ENCODE measurements at regions not wholly inside any gene's neighbourhood (a gene's known extent, or its start where the extent isn't known, plus 50 kb on each side); places are given as distances from the start of the nearest gene placed in this dataset.
"Not testable (repeated sequence)": the region's sequence is repeated elsewhere in the genome, so short reads cannot be mapped to it uniquely, and the experiment has no call there.

DNA sequence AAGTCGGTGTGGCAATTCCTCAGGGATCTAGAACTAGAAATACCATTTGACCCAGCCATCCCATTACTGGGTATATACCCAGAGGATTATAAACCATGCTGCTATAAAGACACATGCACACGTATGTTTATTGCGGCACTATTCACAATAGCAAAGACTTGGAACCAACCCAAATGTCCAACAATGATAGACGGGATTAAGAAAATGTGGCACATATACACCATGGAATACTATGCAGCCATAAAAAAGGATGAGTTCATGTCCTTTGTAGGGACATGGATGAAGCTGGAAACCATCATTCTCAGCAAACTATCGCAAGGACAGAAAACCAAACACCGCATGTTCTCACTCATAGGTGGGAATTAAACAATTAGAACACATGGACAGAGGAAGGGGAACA, 80.6 kb upstream of the ST3GAL5 start:
- DNase-seq (ENCODE audit: low spot score in 2 of 2); H3K4me1 ChIP-seq; H3K9me3 ChIP-seq; H3K36me3 ChIP-seq; H3K27me3 ChIP-seq; H3K27ac ChIP-seq; H3K4me3 ChIP-seq: not testable (repeated sequence)
- 94% methylated on average over 2 of the region's 6 CpGs for WGBS

DNA sequence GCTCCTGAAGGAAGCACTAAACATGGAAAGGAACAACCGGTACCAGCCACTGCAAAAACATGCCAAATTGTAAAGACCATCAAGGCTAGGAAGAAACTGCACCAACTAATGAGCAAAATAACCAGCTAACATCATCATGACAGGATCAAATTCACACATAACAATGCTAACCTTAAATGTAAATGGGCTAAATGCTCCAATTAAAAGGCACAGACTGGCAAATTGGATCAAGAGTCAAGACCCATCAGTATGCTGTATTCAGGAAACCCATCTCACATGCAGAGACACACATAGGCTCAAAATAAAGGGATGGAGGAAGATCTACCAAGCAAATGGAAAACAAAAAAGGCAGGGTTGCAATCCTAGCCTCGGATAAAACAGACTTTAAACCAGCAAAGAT, 77.0 kb upstream of the ST3GAL5 start:
- not testable (repeated sequence) for H3K27ac ChIP-seq; DNase-seq (ENCODE audit: low spot score in 2 of 2); H3K4me1 ChIP-seq; H3K27me3 ChIP-seq; H3K4me3 ChIP-seq; H3K36me3 ChIP-seq; H3K9me3 ChIP-seq
- WGBS: 92% methylated on average over 2 of the region's 2 CpGs

DNA sequence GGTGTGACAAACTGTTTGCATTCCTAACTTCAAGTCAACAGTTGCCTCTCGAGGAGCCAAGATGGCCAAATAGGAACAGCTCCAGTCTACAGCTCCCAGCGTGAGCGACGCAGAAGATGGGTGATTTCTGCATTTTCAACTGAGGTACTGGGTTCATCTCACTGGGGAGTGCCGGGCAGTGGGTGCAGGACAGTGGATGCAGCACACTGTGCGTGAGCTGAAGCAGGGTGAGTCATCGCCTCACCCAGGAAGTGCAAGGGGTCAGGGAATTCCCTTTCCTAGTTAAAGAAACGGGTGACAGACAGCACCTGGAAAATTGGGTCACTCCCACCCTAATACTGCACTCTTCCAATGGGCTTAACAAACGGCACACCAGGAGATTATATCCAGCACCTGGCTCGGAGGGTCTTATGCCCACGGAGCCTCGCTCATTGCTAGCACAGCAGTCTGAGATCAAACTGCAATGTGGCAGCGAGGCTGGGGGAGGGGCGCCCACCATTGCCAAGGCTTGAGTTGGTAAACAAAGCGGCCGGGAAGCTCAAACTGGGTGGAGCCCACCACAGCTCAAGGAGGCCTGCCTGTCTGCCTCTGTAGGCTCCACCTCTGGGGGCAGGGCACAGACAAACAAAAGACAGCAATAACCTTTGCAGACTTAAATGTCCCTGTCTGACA, 75.1 kb upstream of the ST3GAL5 start:
- WGBS: 92% methylated on average over 15 of the region's 16 CpGs
- DNase-seq (ENCODE audit: low spot score in 2 of 2); H3K27ac ChIP-seq; H3K4me1 ChIP-seq; H3K36me3 ChIP-seq; H3K9me3 ChIP-seq; H3K4me3 ChIP-seq; H3K27me3 ChIP-seq: not testable (repeated sequence)

DNA sequence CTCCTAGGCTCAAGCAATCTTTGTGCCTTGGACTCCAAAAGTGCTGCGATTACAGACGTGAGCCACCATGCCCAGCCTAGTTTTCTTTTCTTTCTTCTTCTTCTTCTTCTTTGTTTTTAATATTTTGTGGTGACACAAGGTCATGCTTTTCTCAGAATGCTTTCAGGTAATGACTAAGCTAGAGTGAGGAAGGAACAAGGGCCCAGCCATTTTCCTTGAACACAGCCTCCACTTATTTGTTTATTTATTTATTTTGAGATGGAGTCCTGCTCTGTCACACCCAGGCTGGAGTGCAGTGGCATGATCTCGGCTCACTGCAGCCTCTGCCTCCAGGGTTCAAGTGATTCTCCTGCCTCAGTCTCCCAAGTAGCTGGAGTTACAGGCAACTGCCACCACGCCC, 74.3 kb upstream of the ST3GAL5 start:
- Histone ChIP-seq H3K27me3 (no peaks in the 10 kb centered on the region), H3K4me3 (no peak overlapping the region), H3K9me3 (no peaks in the 10 kb centered on the region), H3K4me1 (no peaks in the 10 kb centered on the region), H3K36me3 (no peaks in the 10 kb centered on the region), H3K27ac (no peak overlapping the region)
- DNase-seq (ENCODE audit: low spot score in 2 of 2): no peak
- WGBS: 85% methylated on average over 4 of the region's 4 CpGs
- TF ChIP-seq POLR2AphosphoS5 (IDR thresholded peaks at IDR 0.05) (no peak), EP300 (IDR thresholded peaks at IDR 0.05) (no peak), POLR2A (IDR thresholded peaks at IDR 0.05) (no peak)
- TF ChIP-seq, protein P1, sequence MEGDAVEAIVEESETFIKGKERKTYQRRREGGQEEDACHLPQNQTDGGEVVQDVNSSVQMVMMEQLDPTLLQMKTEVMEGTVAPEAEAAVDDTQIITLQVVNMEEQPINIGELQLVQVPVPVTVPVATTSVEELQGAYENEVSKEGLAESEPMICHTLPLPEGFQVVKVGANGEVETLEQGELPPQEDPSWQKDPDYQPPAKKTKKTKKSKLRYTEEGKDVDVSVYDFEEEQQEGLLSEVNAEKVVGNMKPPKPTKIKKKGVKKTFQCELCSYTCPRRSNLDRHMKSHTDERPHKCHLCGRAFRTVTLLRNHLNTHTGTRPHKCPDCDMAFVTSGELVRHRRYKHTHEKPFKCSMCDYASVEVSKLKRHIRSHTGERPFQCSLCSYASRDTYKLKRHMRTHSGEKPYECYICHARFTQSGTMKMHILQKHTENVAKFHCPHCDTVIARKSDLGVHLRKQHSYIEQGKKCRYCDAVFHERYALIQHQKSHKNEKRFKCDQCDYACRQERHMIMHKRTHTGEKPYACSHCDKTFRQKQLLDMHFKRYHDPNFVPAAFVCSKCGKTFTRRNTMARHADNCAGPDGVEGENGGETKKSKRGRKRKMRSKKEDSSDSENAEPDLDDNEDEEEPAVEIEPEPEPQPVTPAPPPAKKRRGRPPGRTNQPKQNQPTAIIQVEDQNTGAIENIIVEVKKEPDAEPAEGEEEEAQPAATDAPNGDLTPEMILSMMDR (IDR thresholded peaks at IDR 0.05): no peak

DNA sequence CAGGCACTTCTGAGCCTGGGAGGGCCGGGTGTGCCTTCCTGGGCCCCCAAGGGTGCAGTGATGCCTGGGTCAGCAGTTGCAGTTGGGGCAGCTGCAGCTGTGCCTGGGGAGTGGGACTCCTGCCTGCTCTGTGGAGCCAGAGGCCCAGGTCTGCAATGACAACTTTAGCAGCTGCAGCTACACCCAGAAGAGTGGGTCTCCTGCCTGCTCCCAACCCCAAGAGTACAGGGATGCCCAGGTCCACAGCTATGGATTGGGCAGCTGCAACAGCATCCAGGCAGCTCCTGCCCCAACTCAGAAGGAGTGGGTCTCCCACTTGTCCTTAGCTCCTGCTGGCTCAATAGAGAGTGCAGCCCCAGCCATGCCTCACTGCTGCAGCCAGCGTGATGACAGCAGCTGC, 73.0 kb upstream of the ST3GAL5 start:
- DNase-seq (ENCODE audit: low spot score in 2 of 2): no peak
- Histone ChIP-seq H3K27ac (no peak overlapping the region), H3K4me3 (no peak overlapping the region), H3K4me1 (no peaks in the 10 kb centered on the region), H3K36me3 (no peaks in the 10 kb centered on the region), H3K27me3 (no peaks in the 10 kb centered on the region), H3K9me3 (no peaks in the 10 kb centered on the region)
- TF ChIP-seq POLR2AphosphoS5 (IDR thresholded peaks at IDR 0.05) (no peak), POLR2A (IDR thresholded peaks at IDR 0.05) (no peak), EP300 (IDR thresholded peaks at IDR 0.05) (no peak)
- TF ChIP-seq, protein P1 (IDR thresholded peaks at IDR 0.05): no peak
- 100% methylated on average over 1 of the region's 2 CpGs for WGBS

DNA sequence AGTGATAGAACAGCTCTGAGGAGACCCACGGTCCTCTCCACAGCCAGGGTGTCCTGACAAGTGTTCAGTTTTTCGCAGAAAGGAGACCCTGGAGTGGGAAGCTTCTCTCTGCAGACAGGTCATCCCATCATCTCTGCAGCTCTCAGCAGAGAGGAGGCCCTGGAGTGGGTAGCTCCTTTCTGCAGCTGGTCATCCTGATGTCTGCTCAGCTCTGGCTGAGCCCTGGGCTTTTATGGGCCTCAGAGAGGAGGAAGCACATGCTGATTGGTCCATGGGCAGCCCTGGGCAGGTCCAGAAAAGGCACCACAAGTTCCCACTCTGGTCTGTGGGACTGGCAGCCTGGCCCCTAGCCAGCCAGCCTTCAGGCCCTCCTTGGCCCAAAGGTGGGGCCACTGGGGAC, 72.3 kb upstream of the ST3GAL5 start:
- Histone ChIP-seq H3K4me3 (no peak overlapping the region), H3K27me3 (no peaks in the 10 kb centered on the region), H3K9me3 (no peaks in the 10 kb centered on the region), H3K4me1 (no peaks in the 10 kb centered on the region), H3K27ac (no peak overlapping the region), H3K36me3 (no peaks in the 10 kb centered on the region)
- no peak for DNase-seq (ENCODE audit: low spot score in 2 of 2)
- 100% methylated on average over 2 of the region's 2 CpGs for WGBS
- TF ChIP-seq, protein P1 (IDR thresholded peaks at IDR 0.05): no peak
- TF ChIP-seq POLR2AphosphoS5 (IDR thresholded peaks at IDR 0.05) (no peak), EP300 (IDR thresholded peaks at IDR 0.05) (no peak), POLR2A (IDR thresholded peaks at IDR 0.05) (no peak)

DNA sequence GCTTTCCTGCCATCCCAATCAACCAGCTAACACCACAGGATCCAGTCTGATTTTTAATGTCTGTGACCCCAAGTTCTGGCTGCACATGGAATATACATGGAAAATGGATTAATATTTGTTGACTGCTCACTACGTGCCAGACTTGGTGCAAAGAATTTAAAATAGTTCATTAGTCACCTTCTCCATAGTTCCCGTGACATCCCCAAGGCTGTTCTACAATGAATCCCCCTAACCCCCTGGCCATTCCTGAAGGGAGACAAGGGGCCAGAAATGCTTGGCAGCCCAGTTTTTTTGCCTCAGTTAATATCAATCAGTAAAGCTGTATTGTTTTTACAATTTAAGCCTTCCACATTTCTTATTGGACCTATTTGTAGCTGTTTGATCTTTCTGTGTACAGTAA, 71.0 kb upstream of the ST3GAL5 start:
- WGBS: 87% methylated on average over 2 of the region's 2 CpGs
- TF ChIP-seq EP300 (IDR thresholded peaks at IDR 0.05) (no peak), POLR2A (IDR thresholded peaks at IDR 0.05) (no peak), POLR2AphosphoS5 (IDR thresholded peaks at IDR 0.05) (no peak)
- TF ChIP-seq, protein P1 (IDR thresholded peaks at IDR 0.05): no peak
- no peak overlapping the region for H3K4me3 ChIP-seq
- no peak for DNase-seq (ENCODE audit: low spot score in 2 of 2)
- no peaks in the 10 kb centered on the region for H3K9me3 ChIP-seq
- H3K4me1 ChIP-seq: no peaks in the 10 kb centered on the region
- H3K27ac ChIP-seq: no peak overlapping the region
- no peaks in the 10 kb centered on the region for H3K36me3 ChIP-seq
- no peaks in the 10 kb centered on the region for H3K27me3 ChIP-seq

All from suprapubic skin (tissue), 4 donors.